Gastroesophageal sphincter (tissue), 3 donors: ENCODE measurements at regions not wholly inside any gene's neighbourhood (a gene's known extent, or its start where the extent isn't known, plus 50 kb on each side); places are given as distances from the start of the nearest gene placed in this dataset.

ENCODE experiments used
- POLR2A ChIP-seq, 2 donors: fragments of 450-650 bp; IDR thresholded peaks; one replicate each; pipeline ENCODE4 v1.6.1; 2017; ENCODE audit warnings: antibody characterized with exemption in 2 of 2, mild to moderate bottlenecking in 2 of 2, moderate library complexity in 1 of 2
- TF ChIP-seq, protein P1 (sequence below), 4 experiments: fragments of 200-600 bp in 2 of 4; fragments of 450-650 bp in 2 of 4; sonication (generic) in 1 of 4; IDR thresholded peaks; one replicate each; pipeline ENCODE4 v1.5.1; 2017 to 2019; ENCODE audit warnings: antibody characterized with exemption in 4 of 4, mild to moderate bottlenecking in 2 of 4, moderate library complexity in 2 of 4

DNA sequence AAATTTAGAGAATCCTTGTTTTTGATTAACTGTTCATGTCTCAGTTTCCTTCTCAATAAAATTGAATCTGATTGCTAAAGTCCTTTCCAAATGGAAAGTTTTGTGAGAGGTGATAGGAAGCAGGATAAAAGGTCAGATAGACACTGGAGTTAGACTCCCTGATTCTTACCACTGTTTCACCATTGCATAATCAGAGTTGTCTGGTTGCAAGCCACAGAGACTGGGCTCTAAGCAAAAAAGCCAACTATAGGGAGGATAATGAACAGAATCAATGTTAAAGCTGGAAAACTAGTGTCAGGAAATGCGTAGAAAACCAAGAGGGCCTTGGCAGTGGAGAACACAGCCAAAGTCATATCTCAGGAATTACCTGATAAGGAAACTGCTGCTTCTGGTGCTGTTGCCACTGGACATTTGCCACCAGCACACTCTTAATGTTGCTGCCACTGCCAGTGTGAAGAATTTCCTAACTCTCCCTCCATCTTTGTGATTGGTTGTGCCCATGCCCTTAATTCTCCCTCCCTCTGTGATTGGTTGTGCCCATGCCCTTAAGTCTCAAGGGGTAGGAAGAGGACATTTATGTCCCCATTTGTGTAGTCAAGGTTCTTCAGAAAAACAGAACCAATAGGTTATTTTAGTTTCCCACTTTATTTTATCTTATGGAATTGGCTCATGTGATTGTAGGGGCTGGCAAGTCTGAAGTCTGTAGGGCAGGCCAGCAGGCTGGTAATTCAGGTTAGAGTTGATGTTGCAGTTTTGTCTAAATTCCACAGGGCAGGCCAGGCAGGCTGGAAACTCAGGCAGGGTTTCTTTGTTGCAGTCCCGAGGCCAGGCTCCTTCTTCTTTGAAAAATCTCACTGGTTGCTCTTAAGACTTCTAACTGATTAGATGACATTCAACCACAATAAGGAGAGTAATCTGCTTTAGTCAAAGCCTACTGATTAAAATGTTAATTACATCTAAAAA, 639.0 kb downstream of the REEP3 start:
- TF ChIP-seq, protein P1, sequence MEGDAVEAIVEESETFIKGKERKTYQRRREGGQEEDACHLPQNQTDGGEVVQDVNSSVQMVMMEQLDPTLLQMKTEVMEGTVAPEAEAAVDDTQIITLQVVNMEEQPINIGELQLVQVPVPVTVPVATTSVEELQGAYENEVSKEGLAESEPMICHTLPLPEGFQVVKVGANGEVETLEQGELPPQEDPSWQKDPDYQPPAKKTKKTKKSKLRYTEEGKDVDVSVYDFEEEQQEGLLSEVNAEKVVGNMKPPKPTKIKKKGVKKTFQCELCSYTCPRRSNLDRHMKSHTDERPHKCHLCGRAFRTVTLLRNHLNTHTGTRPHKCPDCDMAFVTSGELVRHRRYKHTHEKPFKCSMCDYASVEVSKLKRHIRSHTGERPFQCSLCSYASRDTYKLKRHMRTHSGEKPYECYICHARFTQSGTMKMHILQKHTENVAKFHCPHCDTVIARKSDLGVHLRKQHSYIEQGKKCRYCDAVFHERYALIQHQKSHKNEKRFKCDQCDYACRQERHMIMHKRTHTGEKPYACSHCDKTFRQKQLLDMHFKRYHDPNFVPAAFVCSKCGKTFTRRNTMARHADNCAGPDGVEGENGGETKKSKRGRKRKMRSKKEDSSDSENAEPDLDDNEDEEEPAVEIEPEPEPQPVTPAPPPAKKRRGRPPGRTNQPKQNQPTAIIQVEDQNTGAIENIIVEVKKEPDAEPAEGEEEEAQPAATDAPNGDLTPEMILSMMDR (IDR thresholded peaks at IDR 0.05): no peak
- TF ChIP-seq POLR2A (IDR thresholded peaks at IDR 0.05): no peak
